GM10248 (cell line): ENCODE measurements at regions not wholly inside any gene's neighbourhood (a gene's known extent, or its start where the extent isn't known, plus 50 kb on each side); places are given as distances from the start of the nearest gene placed in this dataset.

Experiments used
- CTCF ChIA-PET: fragments of 300-600 bp; sonication (Branson Sonifier 250); formaldehyde crosslinking; extraction: SDS; loops from one replicate; lab custom pipeline; 2021; ENCODE audit warnings: antibody characterized with exemption; lab: Yijun Ruan, JAX
- POLR2A ChIA-PET: fragments of 350-650 bp; sonication (Branson Sonifier 250); formaldehyde crosslinking; extraction: SDS; loops from one replicate; lab custom pipeline; 2020; ENCODE audit warnings: antibody characterized with exemption; lab: Yijun Ruan, JAX
- DNase-seq: peaks from one replicate; pipeline ENCODE4 v3.0.0; 2012; ENCODE audit errors: extremely low spot score
- TF ChIP-seq, protein P1 (sequence below): IDR thresholded peaks from 2 replicates; pipeline ENCODE4 v1.5.1; 2012; ENCODE audit warnings: mild to moderate bottlenecking, low read depth; ENCODE audit errors: extremely low read depth, missing control alignments, control extremely low read depth

DNA sequence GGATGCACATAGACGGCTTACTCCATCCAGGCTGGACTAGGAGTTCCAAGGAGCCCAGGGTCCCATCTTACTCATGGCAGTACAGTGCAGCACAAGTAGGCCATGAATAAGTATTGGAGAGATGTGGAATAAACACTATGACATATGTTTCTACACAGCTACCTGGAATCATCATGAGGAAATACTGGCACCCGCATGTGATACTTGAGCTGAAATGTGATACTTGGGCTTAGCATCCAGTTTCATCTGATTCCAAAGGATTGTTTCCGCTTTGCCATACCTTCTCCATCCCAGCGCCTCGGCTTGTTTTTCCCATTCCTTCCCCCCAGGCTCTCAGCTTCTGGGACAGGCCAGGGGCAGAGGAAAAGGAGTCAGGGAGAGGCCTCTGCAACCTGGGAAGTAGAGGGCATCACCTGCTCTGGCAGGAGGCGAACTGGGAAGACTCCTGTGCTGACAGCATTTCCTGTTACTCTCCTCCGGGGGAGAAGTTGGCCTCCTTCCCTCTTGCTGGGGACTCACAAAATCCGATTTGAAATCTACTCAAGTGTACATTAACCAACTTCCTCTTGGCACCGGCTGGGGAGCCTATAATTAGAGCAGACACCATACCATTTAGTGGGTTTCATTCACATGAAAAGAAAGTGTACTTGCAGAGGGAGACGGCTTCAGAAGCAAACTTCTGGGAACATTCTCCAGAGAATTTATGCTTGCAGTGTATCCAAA is 187.8 kb downstream of the MIAT start:
- ChIA-PET POLR2A (no interaction called here), CTCF (no interaction called here)
- TF ChIP-seq, protein P1, sequence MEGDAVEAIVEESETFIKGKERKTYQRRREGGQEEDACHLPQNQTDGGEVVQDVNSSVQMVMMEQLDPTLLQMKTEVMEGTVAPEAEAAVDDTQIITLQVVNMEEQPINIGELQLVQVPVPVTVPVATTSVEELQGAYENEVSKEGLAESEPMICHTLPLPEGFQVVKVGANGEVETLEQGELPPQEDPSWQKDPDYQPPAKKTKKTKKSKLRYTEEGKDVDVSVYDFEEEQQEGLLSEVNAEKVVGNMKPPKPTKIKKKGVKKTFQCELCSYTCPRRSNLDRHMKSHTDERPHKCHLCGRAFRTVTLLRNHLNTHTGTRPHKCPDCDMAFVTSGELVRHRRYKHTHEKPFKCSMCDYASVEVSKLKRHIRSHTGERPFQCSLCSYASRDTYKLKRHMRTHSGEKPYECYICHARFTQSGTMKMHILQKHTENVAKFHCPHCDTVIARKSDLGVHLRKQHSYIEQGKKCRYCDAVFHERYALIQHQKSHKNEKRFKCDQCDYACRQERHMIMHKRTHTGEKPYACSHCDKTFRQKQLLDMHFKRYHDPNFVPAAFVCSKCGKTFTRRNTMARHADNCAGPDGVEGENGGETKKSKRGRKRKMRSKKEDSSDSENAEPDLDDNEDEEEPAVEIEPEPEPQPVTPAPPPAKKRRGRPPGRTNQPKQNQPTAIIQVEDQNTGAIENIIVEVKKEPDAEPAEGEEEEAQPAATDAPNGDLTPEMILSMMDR = no peak
- DNase-seq = no peak

DNA sequence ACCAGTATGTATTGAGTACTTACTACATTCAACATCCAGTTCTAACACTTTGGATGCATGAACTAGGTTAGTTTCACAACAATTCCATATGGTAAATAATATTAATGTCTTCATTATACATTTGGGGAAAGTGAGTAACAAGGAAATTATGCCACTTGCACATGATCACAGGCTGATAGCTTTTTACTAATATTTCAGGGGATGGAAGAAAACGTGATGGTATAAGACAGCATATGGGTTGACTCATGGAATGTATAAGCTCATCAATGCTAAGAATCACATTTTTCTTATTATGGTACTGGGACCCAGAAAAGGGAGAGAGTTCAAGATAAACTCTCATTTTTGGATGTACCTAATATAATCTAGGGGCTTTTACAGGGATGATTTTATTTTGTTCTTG is 188.7 kb downstream of the MIAT start:
- TF ChIP-seq, protein P1 = no peak
- no peak for DNase-seq
- ChIA-PET CTCF (no interaction called here), POLR2A (no interaction called here)

DNA sequence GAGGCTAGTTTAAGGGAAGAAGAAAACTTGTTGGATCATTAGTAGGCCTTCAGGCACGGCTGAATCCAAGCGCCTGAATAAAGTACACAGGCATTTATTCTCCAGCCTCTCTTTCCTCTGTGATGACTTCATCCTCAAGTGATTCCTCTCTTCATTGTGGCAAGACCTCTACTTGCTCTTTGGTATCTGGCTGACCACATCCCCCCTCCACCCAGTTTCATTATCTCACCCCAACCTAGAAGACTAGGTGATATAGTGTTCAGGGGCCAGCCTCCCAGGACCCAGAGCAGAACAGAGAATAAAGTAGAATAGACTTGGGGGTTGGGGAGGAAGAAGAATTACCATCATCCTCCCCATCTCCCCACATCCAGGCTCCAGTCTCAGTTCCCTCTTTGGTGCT is 189.3 kb downstream of the MIAT start:
- POLR2A ChIA-PET = no interaction called here
- CTCF ChIA-PET = no interaction called here
- DNase-seq = no peak
- TF ChIP-seq, protein P1 = no peak

DNA sequence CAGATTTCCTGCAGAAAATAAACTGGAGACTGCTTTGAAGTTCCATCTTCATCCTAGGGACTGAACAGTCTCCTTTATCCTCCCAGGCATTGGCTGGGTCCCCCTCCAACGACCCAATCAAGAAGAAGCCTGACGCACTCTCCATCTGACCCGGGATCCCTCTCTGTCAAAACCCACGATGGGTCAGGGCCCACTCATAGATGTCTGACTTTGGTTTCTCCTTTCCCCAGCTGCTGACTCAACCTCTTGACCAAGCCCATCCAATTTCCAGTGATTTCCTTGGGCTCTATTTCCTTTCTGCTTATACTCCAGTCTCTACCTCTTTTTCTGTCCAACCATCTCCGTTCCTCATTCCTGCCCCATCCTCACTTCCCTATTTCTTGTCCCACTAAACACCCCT is 189.7 kb downstream of the MIAT start:
- DNase-seq = no peak
- ChIA-PET CTCF (no interaction called here), POLR2A (no interaction called here)
- TF ChIP-seq, protein P1 = no peak

DNA sequence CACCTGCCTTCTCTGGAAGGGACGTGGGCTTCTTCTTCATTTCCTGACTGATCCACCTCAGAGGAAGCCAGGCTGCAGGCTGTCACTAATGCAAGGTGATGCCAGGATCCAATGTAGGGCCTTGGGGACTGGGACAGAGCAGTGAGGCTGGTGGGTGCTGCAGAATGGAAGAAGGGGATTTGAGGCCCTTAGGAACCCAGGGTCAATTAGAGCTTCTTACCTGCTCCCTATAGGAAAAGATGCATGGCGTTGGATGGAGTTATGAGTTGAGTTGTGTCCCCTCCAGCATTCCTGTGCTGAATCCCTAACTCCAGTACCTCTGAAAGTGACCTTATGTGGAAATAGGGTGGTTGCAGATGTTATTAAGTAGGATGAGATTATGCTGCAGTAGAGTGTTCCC is 190.4 kb downstream of the MIAT start:
- ChIA-PET CTCF (no interaction called here), POLR2A (no interaction called here)
- TF ChIP-seq, protein P1 = no peak
- DNase-seq = no peak

DNA sequence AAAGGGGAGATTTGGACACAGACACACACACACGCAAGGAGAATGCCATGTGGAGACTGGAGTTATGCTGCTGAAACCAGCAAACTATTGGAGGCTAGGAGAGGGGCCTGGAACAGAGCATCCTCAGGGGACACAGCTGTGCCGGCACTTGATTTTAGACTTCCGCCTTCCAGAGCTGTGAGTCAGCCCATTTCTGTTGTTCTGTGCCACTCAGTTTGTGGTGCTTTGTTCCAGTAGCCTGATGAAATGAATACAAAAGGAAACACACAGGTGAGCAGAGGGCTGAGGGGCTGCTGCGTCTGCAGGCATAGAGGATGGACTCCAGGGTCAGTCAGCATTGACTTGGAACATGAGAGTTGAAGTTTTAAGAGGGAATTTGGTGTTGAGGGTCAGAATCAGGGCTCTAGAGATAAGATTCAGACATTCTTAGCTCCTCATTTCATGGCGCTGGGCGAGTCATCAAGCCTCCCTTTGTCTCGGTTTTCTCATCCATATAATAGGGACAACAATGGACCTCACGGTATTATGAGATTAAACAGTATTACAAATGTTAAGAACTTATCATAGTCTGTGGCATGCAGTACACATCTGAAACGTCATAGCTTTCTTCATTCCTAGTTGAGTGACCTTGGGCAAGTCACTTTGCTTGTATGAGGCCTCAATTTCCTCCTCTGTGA is 191.0 kb downstream of the MIAT start:
- ChIA-PET POLR2A (no interaction called here), CTCF (interaction anchor here (1.1 kb wide), 1 partner anchor 47 kb away, joined by 3 read pairs; no protein-coding TSS in a partner anchor)
- TF ChIP-seq, protein P1 = no peak
- DNase-seq = no peak
